ENCODE measurements at regions not wholly inside any gene's neighbourhood (a gene's known extent, or its start where the extent isn't known, plus 50 kb on each side); places are given as distances from the start of the nearest gene placed in this dataset.

GRCh38 chr17:34000639-34001038 lies 254.4 kb upstream of the CCL2 start:
- no TSS peak for BruUV-seq (replicated peaks)
- POLR2A ChIA-PET: no interaction called here

More at GRCh38 chr17:34000639-34001038, 254.4 kb upstream of the CCL2 start:
- no peaks in the 10 kb centered on the region for H3K9me1 ChIP-seq (replicated peaks; ENCODE audit: control insufficient read depth, extremely low read depth, insufficient read depth, low read length)
- dilution Hi-C loops (cut with MboI; ENCODE audit: extremely low pct_ligation_motif_present, low sequenced_read_pairs) (no loop called here), intact Hi-C loops (cut with micrococcal nuclease) (no loop called here)
- no peak overlapping the region for H2AFZ ChIP-seq (ENCODE audit: low read depth, low read length)
- H3K79me2 ChIP-seq (ENCODE audit: control insufficient read depth, insufficient read depth, low read length): no peaks in the 10 kb centered on the region
- DNase-seq (ENCODE audit: low read depth, low spot score) (no peak), FAIRE-seq (no peak)
- CTCF ChIA-PET: no interaction called here
- no peaks in the 10 kb centered on the region for H3K36me3 ChIP-seq (ENCODE audit: control insufficient read depth in 2 of 2, extremely low read depth in 1 of 2, insufficient read depth in 2 of 2, low read length in 2 of 2)
- no peak overlapping the region for H3K4me3 ChIP-seq (replicated peaks in 1 of 3; ENCODE audit: insufficient read depth in 1 of 3, low read depth in 1 of 3, low read length in 3 of 3)
- H4K20me1 ChIP-seq (replicated peaks; ENCODE audit: control insufficient read depth, extremely low read depth, insufficient read depth, low read length): no peaks in the 10 kb centered on the region
- H3K27ac ChIP-seq (ENCODE audit: insufficient read depth, low read depth, low read length): no peak overlapping the region
- H3K27me3 ChIP-seq (ENCODE audit: control insufficient read depth in 2 of 2, insufficient read depth in 2 of 2, low read length in 2 of 2): no peaks in the 10 kb centered on the region
- no peak for TF ChIP-seq EZH2 (IDR thresholded peaks at IDR 0.05; ENCODE audit: borderline replicate concordance, low read depth, low read length, severe bottlenecking)
- TF ChIP-seq JUN (IDR thresholded peaks at IDR 0.05; ENCODE audit: borderline replicate concordance, insufficient read depth, insufficient read length, low read depth): no peak
- no peak for TF ChIP-seq MAX (IDR thresholded peaks at IDR 0.05; ENCODE audit: insufficient read depth, insufficient read length)
- TF ChIP-seq FOS (IDR thresholded peaks at IDR 0.05; ENCODE audit: borderline replicate concordance, insufficient read depth, low read length): no peak
- no peak for TF ChIP-seq GATA2 (IDR thresholded peaks at IDR 0.05; ENCODE audit: insufficient read depth, insufficient read length, low read depth, low read length)
- TF ChIP-seq MYC (IDR thresholded peaks at IDR 0.05; ENCODE audit: low read depth, low read length): no peak
- no peak for TF ChIP-seq POLR2AphosphoS5 (IDR thresholded peaks at IDR 0.05; ENCODE audit: insufficient read depth, low read depth, low read length)
- no peak for TF ChIP-seq CTCF (IDR thresholded peaks at IDR 0.05; ENCODE audit: extremely low read depth in 1 of 2, insufficient read depth in 1 of 2, low read depth in 1 of 2, low read length in 2 of 2)
- TF ChIP-seq POLR2A (IDR thresholded peaks at IDR 0.05; ENCODE audit: low read depth, low read length): no peak
- no peak overlapping the region for H3K4me2 ChIP-seq (ENCODE audit: insufficient read depth, low read length)
- H3K9ac ChIP-seq (replicated peaks; ENCODE audit: extremely low read depth, insufficient read depth, low read length): no peak overlapping the region
- H3K9me3 ChIP-seq (replicated peaks; ENCODE audit: control insufficient read depth, insufficient read depth, low read length): peaks cover 2% of the 10 kb centered on the region
- H3K4me1 ChIP-seq (ENCODE audit: control insufficient read depth, extremely low read depth, insufficient read depth, low read length): no peaks in the 10 kb centered on the region

All from endothelial cell of umbilical vein (primary cell).